ENCODE measurements at regions not wholly inside any gene's neighbourhood (a gene's known extent, or its start where the extent isn't known, plus 50 kb on each side); places are given as distances from the start of the nearest gene placed in this dataset.

DNA sequence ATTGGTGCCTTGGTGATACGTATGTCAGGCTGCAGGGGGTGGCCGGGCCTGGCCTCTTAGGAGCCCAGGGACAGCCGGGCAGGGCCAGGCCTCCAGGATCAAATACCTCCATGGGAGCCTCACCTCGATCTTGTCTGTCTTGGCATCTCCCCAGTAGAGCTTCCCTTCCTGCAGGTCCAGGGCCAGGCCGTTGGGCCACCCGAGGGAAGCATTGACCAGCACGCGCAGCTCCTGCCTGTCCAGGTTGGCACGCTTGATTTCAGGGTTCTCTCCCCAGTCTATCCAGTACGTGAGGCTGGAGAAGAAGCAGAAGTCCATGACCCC lies 137.7 kb downstream of the CRYBB2 start:
- Histone ChIP-seq H3F3A (ENCODE audit: insufficient read depth, low read length, poor library complexity, severe bottlenecking) (no peaks in the 10 kb centered on the region), H3K4me3 (ENCODE audit: low read length) (no peak overlapping the region), H3K27me3 (ENCODE audit: insufficient read depth, low read depth, low read length) (no peaks in the 10 kb centered on the region), H4K20me1 (ENCODE audit: insufficient read depth) (no peaks in the 10 kb centered on the region), H3K4me2 (ENCODE audit: low read length) (no peak overlapping the region), H3K79me2 (replicated peaks; ENCODE audit: insufficient read depth, low read length) (no peaks in the 10 kb centered on the region), H3K36me3 (ENCODE audit: insufficient read depth, low read length) (no peaks in the 10 kb centered on the region), H3K27ac (ENCODE audit: low read length) (no peak overlapping the region), H3K9me3 (ENCODE audit: low read length) (no peaks in the 10 kb centered on the region), H3K9ac (ENCODE audit: low read length) (no peak overlapping the region), H2AFZ (ENCODE audit: low read depth, low read length) (no peak overlapping the region), H3K9me2 (ENCODE audit: insufficient read depth, low read length) (no peaks in the 10 kb centered on the region)
- TF ChIP-seq SMC3 (conservative IDR thresholded peaks at IDR 0.05; ENCODE audit: poor library complexity) (no peak), TAF1 (IDR thresholded peaks at IDR 0.05; ENCODE audit: low read depth) (no peak), EP300 (conservative IDR thresholded peaks at IDR 0.05; ENCODE audit: poor library complexity, severe bottlenecking) (no peak), CTCF (IDR thresholded peaks at IDR 0.05; ENCODE audit: poor library complexity, severe bottlenecking) (no peak), MXI1 (conservative IDR thresholded peaks at IDR 0.05; ENCODE audit: poor library complexity, severe bottlenecking) (no peak), RAD21 (conservative IDR thresholded peaks at IDR 0.05) (no peak), POLR2AphosphoS5 (IDR thresholded peaks at IDR 0.05) (no peak), EZH2 (IDR thresholded peaks at IDR 0.05; ENCODE audit: borderline replicate concordance, insufficient read depth, low read length, poor library complexity, severe bottlenecking) (no peak)
- TF ChIP-seq, protein P1, sequence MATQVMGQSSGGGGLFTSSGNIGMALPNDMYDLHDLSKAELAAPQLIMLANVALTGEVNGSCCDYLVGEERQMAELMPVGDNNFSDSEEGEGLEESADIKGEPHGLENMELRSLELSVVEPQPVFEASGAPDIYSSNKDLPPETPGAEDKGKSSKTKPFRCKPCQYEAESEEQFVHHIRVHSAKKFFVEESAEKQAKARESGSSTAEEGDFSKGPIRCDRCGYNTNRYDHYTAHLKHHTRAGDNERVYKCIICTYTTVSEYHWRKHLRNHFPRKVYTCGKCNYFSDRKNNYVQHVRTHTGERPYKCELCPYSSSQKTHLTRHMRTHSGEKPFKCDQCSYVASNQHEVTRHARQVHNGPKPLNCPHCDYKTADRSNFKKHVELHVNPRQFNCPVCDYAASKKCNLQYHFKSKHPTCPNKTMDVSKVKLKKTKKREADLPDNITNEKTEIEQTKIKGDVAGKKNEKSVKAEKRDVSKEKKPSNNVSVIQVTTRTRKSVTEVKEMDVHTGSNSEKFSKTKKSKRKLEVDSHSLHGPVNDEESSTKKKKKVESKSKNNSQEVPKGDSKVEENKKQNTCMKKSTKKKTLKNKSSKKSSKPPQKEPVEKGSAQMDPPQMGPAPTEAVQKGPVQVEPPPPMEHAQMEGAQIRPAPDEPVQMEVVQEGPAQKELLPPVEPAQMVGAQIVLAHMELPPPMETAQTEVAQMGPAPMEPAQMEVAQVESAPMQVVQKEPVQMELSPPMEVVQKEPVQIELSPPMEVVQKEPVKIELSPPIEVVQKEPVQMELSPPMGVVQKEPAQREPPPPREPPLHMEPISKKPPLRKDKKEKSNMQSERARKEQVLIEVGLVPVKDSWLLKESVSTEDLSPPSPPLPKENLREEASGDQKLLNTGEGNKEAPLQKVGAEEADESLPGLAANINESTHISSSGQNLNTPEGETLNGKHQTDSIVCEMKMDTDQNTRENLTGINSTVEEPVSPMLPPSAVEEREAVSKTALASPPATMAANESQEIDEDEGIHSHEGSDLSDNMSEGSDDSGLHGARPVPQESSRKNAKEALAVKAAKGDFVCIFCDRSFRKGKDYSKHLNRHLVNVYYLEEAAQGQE (IDR thresholded peaks at IDR 0.05; ENCODE audit: borderline replicate concordance): no peak

DNA sequence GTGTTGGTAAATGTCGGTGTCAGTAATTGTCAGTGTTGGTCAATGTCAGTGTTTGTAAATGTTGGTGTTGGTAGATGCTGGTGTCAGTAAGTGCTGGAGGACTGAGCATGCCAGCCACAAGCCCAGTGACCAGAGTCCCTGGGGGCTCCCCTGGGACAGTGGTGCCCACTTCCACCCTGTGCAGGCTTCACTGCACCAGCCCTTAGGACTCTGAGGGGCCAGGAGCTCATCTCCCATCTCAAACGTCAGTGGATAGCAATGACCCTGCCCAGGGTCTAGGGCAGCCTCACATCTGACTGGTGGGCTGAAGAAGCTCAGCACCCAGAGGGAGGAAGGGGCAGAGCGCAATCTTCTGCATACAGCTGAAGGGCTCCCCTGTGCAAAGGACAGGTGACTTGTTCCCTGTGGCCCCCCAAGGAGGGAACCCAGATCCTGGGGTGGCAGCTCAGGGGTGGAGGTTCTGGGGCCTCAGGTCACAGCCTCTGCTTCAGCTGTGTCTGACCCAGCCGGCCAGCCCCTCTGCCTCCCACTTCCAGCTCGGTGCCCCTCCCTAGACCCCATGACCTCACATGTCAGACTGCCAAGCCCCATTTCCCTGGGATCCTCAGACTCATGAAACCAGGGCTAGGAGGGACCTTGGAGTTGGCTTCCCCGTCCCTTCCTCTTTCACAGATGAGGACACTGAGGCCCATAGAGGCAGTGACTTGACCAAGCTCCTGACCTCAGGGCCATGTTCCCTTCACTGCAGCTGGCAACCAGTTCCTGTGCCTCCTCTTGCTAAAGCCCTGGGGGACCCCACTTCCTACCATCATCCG lies 138.4 kb downstream of the CRYBB2 start:
- Histone ChIP-seq H3K4me2 (ENCODE audit: low read length) (no peak overlapping the region), H3K9me3 (ENCODE audit: low read length) (no peaks in the 10 kb centered on the region), H3K27me3 (ENCODE audit: insufficient read depth, low read depth, low read length) (no peaks in the 10 kb centered on the region), H3K79me2 (replicated peaks; ENCODE audit: insufficient read depth, low read length) (no peaks in the 10 kb centered on the region), H3K36me3 (ENCODE audit: insufficient read depth, low read length) (no peaks in the 10 kb centered on the region), H2AFZ (ENCODE audit: low read depth, low read length) (no peak overlapping the region), H3K4me3 (ENCODE audit: low read length) (no peak overlapping the region), H3K9ac (ENCODE audit: low read length) (no peak overlapping the region), H3K9me2 (ENCODE audit: insufficient read depth, low read length) (no peaks in the 10 kb centered on the region), H4K20me1 (ENCODE audit: insufficient read depth) (no peaks in the 10 kb centered on the region), H3K27ac (ENCODE audit: low read length) (no peak overlapping the region), H3F3A (ENCODE audit: insufficient read depth, low read length, poor library complexity, severe bottlenecking) (no peaks in the 10 kb centered on the region)
- TF ChIP-seq EZH2 (IDR thresholded peaks at IDR 0.05; ENCODE audit: borderline replicate concordance, insufficient read depth, low read length, poor library complexity, severe bottlenecking) (no peak), POLR2AphosphoS5 (IDR thresholded peaks at IDR 0.05) (no peak), RAD21 (conservative IDR thresholded peaks at IDR 0.05) (no peak), MXI1 (conservative IDR thresholded peaks at IDR 0.05; ENCODE audit: poor library complexity, severe bottlenecking) (no peak), CTCF (IDR thresholded peaks at IDR 0.05; ENCODE audit: poor library complexity, severe bottlenecking) (no peak), SMC3 (conservative IDR thresholded peaks at IDR 0.05; ENCODE audit: poor library complexity) (no peak), EP300 (conservative IDR thresholded peaks at IDR 0.05; ENCODE audit: poor library complexity, severe bottlenecking) (no peak), TAF1 (IDR thresholded peaks at IDR 0.05; ENCODE audit: low read depth) (no peak)
- TF ChIP-seq, protein P1 (IDR thresholded peaks at IDR 0.05; ENCODE audit: borderline replicate concordance): no peak
